ENCODE measurements at regions not wholly inside any gene's neighbourhood (a gene's known extent, or its start where the extent isn't known, plus 50 kb on each side); places are given as distances from the start of the nearest gene placed in this dataset.

GRCh38 chr15:72982714-72983113, 69.5 kb upstream of the NEO1 start:
- ATAC-seq: no peak

GRCh38 chr15:72980661-72981060, 71.6 kb upstream of the NEO1 start:
- H3K36me3 ChIP-seq: no peaks in the 10 kb centered on the region
- no peak overlapping the region for H3K27ac ChIP-seq
- H3K27me3 ChIP-seq: no peaks in the 10 kb centered on the region
- H3K9me3 ChIP-seq: no peaks in the 10 kb centered on the region
- intact Hi-C loops (cut with DNase I): no loop called here
- no peak for TF ChIP-seq CTCF (IDR thresholded peaks at IDR 0.05)
- no peak overlapping the region for H3K4me3 ChIP-seq
- no peak for DNase-seq
- no peak for ATAC-seq
- H3K4me1 ChIP-seq: no peaks in the 10 kb centered on the region

More at GRCh38 chr15:72982714-72983113, 69.5 kb upstream of the NEO1 start:
- H3K4me3 ChIP-seq: no peak overlapping the region
- H3K9me3 ChIP-seq: no peaks in the 10 kb centered on the region
- H3K36me3 ChIP-seq: no peaks in the 10 kb centered on the region
- H3K4me1 ChIP-seq: no peaks in the 10 kb centered on the region
- no peak for DNase-seq
- no peaks in the 10 kb centered on the region for H3K27me3 ChIP-seq
- intact Hi-C loops (cut with DNase I): no loop called here
- TF ChIP-seq CTCF (IDR thresholded peaks at IDR 0.05): no peak
- H3K27ac ChIP-seq: no peak overlapping the region

- Histone ChIP-seq H3K27ac (no peak overlapping the region), H3K27me3 (no peaks in the 10 kb centered on the region), H3K4me3 (no peak overlapping the region), H3K9me3 (no peaks in the 10 kb centered on the region), H3K4me1 (no peaks in the 10 kb centered on the region), H3K36me3 (no peaks in the 10 kb centered on the region)
- ATAC-seq (no peak), DNase-seq (no peak)
- intact Hi-C loops (cut with DNase I): no loop called here
- TF ChIP-seq CTCF (IDR thresholded peaks at IDR 0.05): no peak
Observed at GRCh38 chr15:72979791-72980190, 72.5 kb upstream of the NEO1 start.

GRCh38 chr15:72979308-72979707, 73.0 kb upstream of the NEO1 start:
- no peak for ATAC-seq
- H3K4me1 ChIP-seq: no peaks in the 10 kb centered on the region
- H3K27me3 ChIP-seq: no peaks in the 10 kb centered on the region
- no peak for TF ChIP-seq CTCF (IDR thresholded peaks at IDR 0.05)
- H3K4me3 ChIP-seq: no peak overlapping the region
- no peaks in the 10 kb centered on the region for H3K36me3 ChIP-seq
- DNase-seq: no peak
- intact Hi-C loops (cut with DNase I): no loop called here
- H3K27ac ChIP-seq: no peak overlapping the region
- H3K9me3 ChIP-seq: no peaks in the 10 kb centered on the region

GRCh38 chr15:72978223-72978622, 74.0 kb upstream of the NEO1 start:
- Histone ChIP-seq H3K9me3 (no peaks in the 10 kb centered on the region), H3K4me1 (no peaks in the 10 kb centered on the region), H3K27ac (no peak overlapping the region), H3K36me3 (no peaks in the 10 kb centered on the region), H3K4me3 (no peak overlapping the region), H3K27me3 (no peaks in the 10 kb centered on the region)
- no peak for TF ChIP-seq CTCF (IDR thresholded peaks at IDR 0.05)
- DNase-seq: no peak
- intact Hi-C loops (cut with DNase I): no loop called here
- ATAC-seq: no peak
